ENCODE measurements at regions not wholly inside any gene's neighbourhood (a gene's known extent, or its start where the extent isn't known, plus 50 kb on each side); places are given as distances from the start of the nearest gene placed in this dataset.

- TF ChIP-seq HDAC2 (IDR thresholded peaks at IDR 0.05; ENCODE audit: borderline replicate concordance in 1 of 2, low read depth in 2 of 2, low read length in 2 of 2), result no peak
- TF ChIP-seq ATF2 (IDR thresholded peaks at IDR 0.05; ENCODE audit: low read length), result no peak
- no peak for TF ChIP-seq SUZ12 (IDR thresholded peaks at IDR 0.05; ENCODE audit: low read length)
- no peak for TF ChIP-seq SIRT6 (IDR thresholded peaks at IDR 0.05; ENCODE audit: low read length)
- TF ChIP-seq TCF12 (IDR thresholded peaks at IDR 0.05; ENCODE audit: low read depth, low read length), result no peak
Measured at GRCh38 chr2:12897181-12897580, 180.4 kb downstream of the TRIB2 start (continued).

All from H1 (cell line).